Loucy (cell line): ENCODE measurements at regions not wholly inside any gene's neighbourhood (a gene's known extent, or its start where the extent isn't known, plus 50 kb on each side); places are given as distances from the start of the nearest gene placed in this dataset.

Experiments used
- H2AFZ ChIP-seq: fragments of 200-600 bp; sonication (generic); 2 replicates; pipeline ENCODE4 v1.6.0; 2016; ENCODE audit warnings: antibody characterized with exemption, mild to moderate bottlenecking, low read length, moderate library complexity
- H3F3A ChIP-seq: fragments of 200-600 bp; 2 replicates; pipeline ENCODE4 v1.6.0; 2016; ENCODE audit warnings: antibody characterized with exemption, low read depth, mild to moderate bottlenecking
- H3K27me3 ChIP-seq: fragments of 200-600 bp; sonication (generic); 2 replicates; pipeline ENCODE4 v1.6.1; 2014; ENCODE audit warnings: low read length, mild to moderate bottlenecking; ENCODE audit not compliant: insufficient read depth, poor library complexity, severe bottlenecking
- H3K36me3 ChIP-seq: fragments of 200-600 bp; sonication (generic); 2 replicates; pipeline ENCODE4 v1.6.1; 2016; ENCODE audit warnings: low read length; ENCODE audit not compliant: insufficient read depth
- H3K4me1 ChIP-seq: fragments of 200-600 bp; sonication (generic); 2 replicates; pipeline ENCODE4 v1.5.1; 2014; ENCODE audit warnings: low read length, mild to moderate bottlenecking; ENCODE audit not compliant: insufficient read depth, poor library complexity, severe bottlenecking
- H3K4me2 ChIP-seq: fragments of 200-600 bp; sonication (generic); 2 replicates; pipeline ENCODE4 v1.6.0; 2014; ENCODE audit warnings: antibody characterized with exemption, low read length, low read depth, mild to moderate bottlenecking; ENCODE audit not compliant: poor library complexity, severe bottlenecking
- H3K4me3 ChIP-seq: fragments of 200-600 bp; sonication (generic); 2 replicates; pipeline ENCODE4 v1.5.1; 2014; ENCODE audit warnings: low read length, mild to moderate bottlenecking, mixed read lengths; ENCODE audit not compliant: poor library complexity, severe bottlenecking
- H3K79me2 ChIP-seq: fragments of 200-600 bp; sonication (generic); 2 replicates; pipeline ENCODE4 v1.6.1; 2014; ENCODE audit warnings: low read length; ENCODE audit not compliant: insufficient read depth
- H3K9ac ChIP-seq: fragments of 200-600 bp; sonication (generic); 2 replicates; pipeline ENCODE4 v1.6.0; 2014; ENCODE audit warnings: mild to moderate bottlenecking, low read depth, low read length, moderate library complexity; ENCODE audit not compliant: poor library complexity, severe bottlenecking
- H3K9me2 ChIP-seq: fragments of 200-600 bp; sonication (generic); replicated peaks from 2 replicates; pipeline ENCODE4 v1.6.1; 2016; ENCODE audit warnings: low read depth, low read length, mixed read lengths
- H3K9me3 ChIP-seq: fragments of 200-600 bp; sonication (generic); 2 replicates; pipeline ENCODE4 v1.6.1; 2014; ENCODE audit warnings: mild to moderate bottlenecking, antibody characterized with exemption, low read length, low read depth; ENCODE audit not compliant: insufficient read depth
- H4K20me1 ChIP-seq: fragments of 200-600 bp; sonication (generic); 2 replicates; pipeline ENCODE4 v1.6.0; 2014; ENCODE audit warnings: antibody characterized with exemption, low read length, mild to moderate bottlenecking; ENCODE audit not compliant: insufficient read depth, poor library complexity, severe bottlenecking
- CTCF ChIP-seq: fragments of 200-600 bp; sonication (generic); conservative IDR thresholded peaks from 2 replicates; pipeline ENCODE4 v1.5.1; 2014; ENCODE audit warnings: mild to moderate bottlenecking, antibody characterized with exemption, low read length
- EZH2phosphoT487 ChIP-seq: fragments of 200-600 bp; IDR thresholded peaks from 2 replicates; pipeline ENCODE4 v1.6.1; 2018; ENCODE audit warnings: antibody characterized with exemption, mild to moderate bottlenecking, moderate library complexity, borderline replicate concordance

DNA sequence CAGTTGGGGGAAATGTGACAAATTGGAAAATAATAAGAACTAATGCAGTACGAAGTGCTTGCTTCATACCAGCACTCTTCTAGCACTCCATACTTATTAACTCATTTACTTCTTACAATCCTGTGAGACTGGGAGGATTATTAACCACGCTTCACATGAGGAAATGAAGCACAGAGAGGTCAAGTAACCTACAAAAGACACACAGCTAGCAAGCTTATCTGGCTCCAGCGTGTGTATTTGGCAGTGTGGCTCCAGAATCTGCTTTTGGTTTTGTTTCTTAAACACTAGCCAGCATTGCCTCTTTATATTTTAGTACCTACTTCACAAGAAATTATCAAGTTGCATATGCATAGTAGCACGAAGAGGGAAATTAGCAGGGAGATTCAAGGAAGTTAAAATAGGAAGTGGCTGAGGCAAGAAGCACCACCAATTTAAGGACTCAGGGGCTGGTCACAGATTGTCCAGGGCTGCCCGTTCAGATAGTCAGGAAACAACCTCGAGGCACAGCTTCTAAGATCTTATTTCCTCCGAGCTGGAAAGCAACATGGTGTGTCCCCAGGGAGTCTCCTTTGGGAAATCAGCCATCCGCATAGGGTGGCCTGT lies 302.7 kb upstream of the PRDM1 start:
- no peaks in the 10 kb centered on the region for H3F3A ChIP-seq
- H3K79me2 ChIP-seq: no peaks in the 10 kb centered on the region
- no peaks in the 10 kb centered on the region for H4K20me1 ChIP-seq
- no peaks in the 10 kb centered on the region for H3K27me3 ChIP-seq
- no peak overlapping the region for H2AFZ ChIP-seq
- H3K9me3 ChIP-seq: no peaks in the 10 kb centered on the region
- H3K4me1 ChIP-seq: peaks cover 35% of the 10 kb centered on the region
- no peak overlapping the region for H3K4me2 ChIP-seq
- no peak overlapping the region for H3K4me3 ChIP-seq
- H3K9me2 ChIP-seq: no peaks in the 10 kb centered on the region
- H3K9ac ChIP-seq: no peak overlapping the region
- H3K36me3 ChIP-seq: no peaks in the 10 kb centered on the region
- no peak for TF ChIP-seq EZH2phosphoT487

DNA sequence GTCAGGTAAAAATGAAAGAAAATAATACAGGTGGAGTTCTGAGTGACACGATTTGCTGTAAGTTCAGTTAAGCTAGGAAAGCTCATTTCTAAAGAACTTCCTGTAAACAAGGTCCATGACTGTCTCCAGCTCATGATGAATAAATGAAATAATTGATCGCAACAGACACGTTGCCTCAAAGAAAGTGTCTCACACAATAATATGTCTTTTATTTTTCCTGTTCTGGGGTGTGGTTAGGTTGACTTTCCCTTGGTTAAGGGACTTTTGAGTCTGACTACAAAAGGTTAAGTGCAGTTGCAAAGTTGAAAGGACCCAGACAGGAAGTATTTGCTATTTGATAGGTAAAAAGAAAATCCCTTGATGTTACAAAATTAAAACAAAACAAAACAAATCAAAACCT lies 304.2 kb upstream of the PRDM1 start:
- no peaks in the 10 kb centered on the region for H3F3A ChIP-seq
- no peaks in the 10 kb centered on the region for H4K20me1 ChIP-seq
- H3K9ac ChIP-seq: no peak overlapping the region
- no peaks in the 10 kb centered on the region for H3K79me2 ChIP-seq
- no peaks in the 10 kb centered on the region for H3K27me3 ChIP-seq
- H3K9me2 ChIP-seq: no peaks in the 10 kb centered on the region
- H2AFZ ChIP-seq: peak overlapping the region; percentile 70
- H3K4me3 ChIP-seq: peak overlapping the region; percentile 48
- no peaks in the 10 kb centered on the region for H3K9me3 ChIP-seq
- peak overlapping the region; percentile 73 for H3K4me2 ChIP-seq
- TF ChIP-seq EZH2phosphoT487: no peak
- TF ChIP-seq CTCF: no peak
- peaks cover 35% of the 10 kb centered on the region for H3K4me1 ChIP-seq
- no peaks in the 10 kb centered on the region for H3K36me3 ChIP-seq

DNA sequence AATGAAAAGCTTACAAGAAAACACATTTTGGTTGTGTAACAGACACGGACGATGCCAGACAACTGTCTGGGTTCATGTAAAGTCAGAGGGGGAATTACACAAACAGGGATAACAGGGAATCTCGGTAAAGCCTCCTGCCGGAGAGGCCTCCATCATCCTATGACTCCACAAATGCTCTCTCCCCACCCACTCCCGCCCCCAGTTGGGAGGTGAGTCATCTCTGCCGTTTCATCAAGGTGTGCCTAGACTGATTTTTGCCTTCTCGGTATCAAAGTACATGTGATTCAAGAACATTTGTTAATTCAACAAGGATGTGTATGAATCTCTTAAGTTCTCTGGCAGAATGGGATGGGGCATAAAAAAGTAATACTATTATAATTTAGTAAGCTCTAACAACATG lies 304.9 kb upstream of the PRDM1 start:
- Histone ChIP-seq H3K79me2 (no peaks in the 10 kb centered on the region), H3K4me1 (peaks cover 35% of the 10 kb centered on the region), H3K4me3 (no peak overlapping the region), H3F3A (no peaks in the 10 kb centered on the region), H3K4me2 (peak overlapping the region; percentile 73), H3K9ac (no peak overlapping the region), H4K20me1 (no peaks in the 10 kb centered on the region), H3K9me2 (no peaks in the 10 kb centered on the region), H2AFZ (peak overlapping the region; percentile 70; the same call in 1 of the 2 replicates), H3K9me3 (no peaks in the 10 kb centered on the region), H3K36me3 (no peaks in the 10 kb centered on the region), H3K27me3 (no peaks in the 10 kb centered on the region)
- TF ChIP-seq CTCF (no peak), EZH2phosphoT487 (no peak)
